OCI-LY7 (cell line): ENCODE measurements at regions not wholly inside any gene's neighbourhood (a gene's known extent, or its start where the extent isn't known, plus 50 kb on each side); places are given as distances from the start of the nearest gene placed in this dataset.

ENCODE experiments used
- BruUV-seq: library from RNA; stranded (reverse); fragments of 400-500 nt; replicated peaks from 2 replicates; lab custom pipeline; 2021; lab: Mats Ljungman, UMichigan
- CTCF ChIA-PET: fragments of 300-600 bp; sonication (Branson Sonifier 250); formaldehyde crosslinking; loops from one replicate; lab custom pipeline; 2022; ENCODE audit warnings: antibody characterized with exemption; ENCODE audit not compliant: unreplicated experiment; lab: Charles Lee
- POLR2A ChIA-PET: fragments of 300-600 bp; sonication (Branson Sonifier 250); formaldehyde crosslinking; loops from one replicate; lab custom pipeline; 2022; ENCODE audit warnings: antibody characterized with exemption; lab: Charles Lee
- DNase-seq: peaks from one replicate; pipeline ENCODE4 v3.0.0-alpha.2; 2015; ENCODE audit warnings: low spot score
- H2AFZ ChIP-seq: fragments of 200-600 bp; sonication (generic), shearing (Covaris generic); 2 replicates; pipeline ENCODE4 v1.6.1; 2014; ENCODE audit warnings: mild to moderate bottlenecking, antibody characterized with exemption, low read length, moderate library complexity
- H3K27ac ChIP-seq: fragments of 200-600 bp; sonication (generic); 2 replicates; pipeline ENCODE4 v1.5.1; 2014; ENCODE audit warnings: mixed run types, low read depth, mild to moderate bottlenecking, moderate library complexity, low read length, inconsistent platforms; ENCODE audit not compliant: poor library complexity, severe bottlenecking
- H3K36me3 ChIP-seq: fragments of 200-600 bp; sonication (generic); 2 replicates; pipeline ENCODE4 v1.6.1; 2014; ENCODE audit warnings: mild to moderate bottlenecking, antibody characterized with exemption, low read length, moderate library complexity, mixed read lengths; ENCODE audit not compliant: insufficient read depth
- H3K4me1 ChIP-seq: fragments of 200-600 bp; sonication (generic); 2 replicates; pipeline ENCODE4 v1.5.1; 2014; ENCODE audit warnings: mild to moderate bottlenecking, low read length; ENCODE audit not compliant: insufficient read depth, poor library complexity, severe bottlenecking
- H3K4me2 ChIP-seq: fragments of 200-600 bp; sonication (generic); 2 replicates; pipeline ENCODE4 v1.6.1; 2014; ENCODE audit warnings: mild to moderate bottlenecking, low read length
- H3K4me3 ChIP-seq: fragments of 200-600 bp; sonication (generic); 2 replicates; pipeline ENCODE4 v1.5.1; 2014; ENCODE audit warnings: mild to moderate bottlenecking, low read depth, low read length; ENCODE audit not compliant: poor library complexity, severe bottlenecking
- H3K79me2 ChIP-seq: fragments of 200-600 bp; sonication (generic); 2 replicates; pipeline ENCODE4 v1.6.1; 2016; ENCODE audit warnings: low read depth, mild to moderate bottlenecking, low read length, moderate library complexity, mixed read lengths; ENCODE audit not compliant: insufficient read depth
- H3K9me2 ChIP-seq: fragments of 200-600 bp; sonication (generic); 2 replicates; pipeline ENCODE4 v1.6.1; 2016; ENCODE audit warnings: mild to moderate bottlenecking, low read length, mixed read lengths; ENCODE audit not compliant: insufficient read depth
- H3K9me3 ChIP-seq: fragments of 200-600 bp; sonication (generic); 2 replicates; pipeline ENCODE4 v1.6.1; 2014; ENCODE audit warnings: mild to moderate bottlenecking, mixed run types, low read length, mixed read lengths
- H4K20me1 ChIP-seq: fragments of 200-600 bp; sonication (generic); 2 replicates; pipeline ENCODE4 v1.6.1; 2014; ENCODE audit warnings: mild to moderate bottlenecking, antibody characterized with exemption, low read length, moderate library complexity, mixed read lengths; ENCODE audit not compliant: insufficient read depth
- CTCF ChIP-seq: fragments of 200-600 bp; sonication (generic); conservative IDR thresholded peaks from 2 replicates; pipeline ENCODE4 v1.5.1; 2014; ENCODE audit warnings: mild to moderate bottlenecking, antibody characterized with exemption, low read length, moderate library complexity, mixed read lengths
- EZH2phosphoT487 ChIP-seq: fragments of 200-600 bp; sonication (generic); IDR thresholded peaks from 2 replicates; pipeline ENCODE4 v1.6.1; 2018; ENCODE audit warnings: low read depth, borderline replicate concordance, mild to moderate bottlenecking, mixed run types, antibody characterized with exemption, low read length, moderate library complexity, mixed read lengths
- intact Hi-C: fragments of 100-400 bp; cut with micrococcal nuclease; formaldehyde crosslinking; loops from one replicate; pipeline ENCODE4 v1.10.0; 2022; ENCODE audit not compliant: unreplicated experiment

GRCh38 chr1:14392161-14392858 is 206.2 kb upstream of the KAZN start:
- Histone ChIP-seq H3K4me1 (peaks cover 8% of the 10 kb centered on the region), H3K9me2 (no peaks in the 10 kb centered on the region)

GRCh38 chr1:14392859-14393365 is 205.6 kb upstream of the KAZN start:
- H3K27ac ChIP-seq = no peak overlapping the region
- peaks cover 8% of the 10 kb centered on the region for H3K4me1 ChIP-seq
- POLR2A ChIA-PET = no interaction called here
- CTCF ChIA-PET = no interaction called here
- intact Hi-C loops = no loop called here
- BruUV-seq = no TSS peak
- no peak overlapping the region for H3K4me2 ChIP-seq
- H4K20me1 ChIP-seq = no peaks in the 10 kb centered on the region
- H3K79me2 ChIP-seq = no peaks in the 10 kb centered on the region
- no peak for DNase-seq
- no peaks in the 10 kb centered on the region for H3K9me2 ChIP-seq
- no peak overlapping the region for H2AFZ ChIP-seq
- TF ChIP-seq CTCF = no peak
- TF ChIP-seq EZH2phosphoT487 = no peak
- peaks cover 14% of the 10 kb centered on the region for H3K9me3 ChIP-seq
- H3K36me3 ChIP-seq = no peaks in the 10 kb centered on the region
- H3K4me3 ChIP-seq = no peak overlapping the region

More at GRCh38 chr1:14392161-14392858, 206.2 kb upstream of the KAZN start:
- Histone ChIP-seq H3K4me3 (no peak overlapping the region), H3K36me3 (no peaks in the 10 kb centered on the region), H3K9me3 (peaks cover 14% of the 10 kb centered on the region), H3K27ac (no peak overlapping the region), H3K4me2 (no peak overlapping the region), H2AFZ (no peak overlapping the region), H4K20me1 (no peaks in the 10 kb centered on the region), H3K79me2 (no peaks in the 10 kb centered on the region)
- ChIA-PET POLR2A (no interaction called here), CTCF (no interaction called here)
- intact Hi-C loops = no loop called here
- no peak for TF ChIP-seq CTCF
- no TSS peak for BruUV-seq
- DNase-seq = no peak

GRCh38 chr1:14396100-14396499 is 202.4 kb upstream of the KAZN start:
- H2AFZ ChIP-seq = no peak overlapping the region
- no TSS peak for BruUV-seq
- no peaks in the 10 kb centered on the region for H3K9me3 ChIP-seq
- no peak overlapping the region for H3K27ac ChIP-seq
- POLR2A ChIA-PET = no interaction called here
- H3K4me1 ChIP-seq = peaks cover 8% of the 10 kb centered on the region
- no peak for TF ChIP-seq EZH2phosphoT487
- no peak for TF ChIP-seq CTCF
- no peak for DNase-seq
- no peaks in the 10 kb centered on the region for H3K36me3 ChIP-seq
- intact Hi-C loops = no loop called here
- no peaks in the 10 kb centered on the region for H4K20me1 ChIP-seq
- CTCF ChIA-PET = no interaction called here
- H3K4me3 ChIP-seq = no peak overlapping the region
- H3K9me2 ChIP-seq = no peaks in the 10 kb centered on the region
- no peaks in the 10 kb centered on the region for H3K79me2 ChIP-seq
- no peak overlapping the region for H3K4me2 ChIP-seq
